Lung (tissue), 11 donors: ENCODE measurements at regions not wholly inside any gene's neighbourhood (a gene's known extent, or its start where the extent isn't known, plus 50 kb on each side); places are given as distances from the start of the nearest gene placed in this dataset.

Experiments
- ATAC-seq: fragments of 200-7000 bp; cut with Tn5 transposase; one replicate; pipeline ENCODE4 v1.9.1; 2020; ENCODE audit warnings: moderate number of reproducible peaks; ENCODE audit not compliant: insufficient read depth, low FRiP score
- DNase-seq, 3 donors: peaks; one replicate each; pipeline ENCODE4 v3.0.0-alpha.2; 2013 to 2017
- H3K27ac ChIP-seq, 2 donors: one replicate each; pipeline ENCODE4 v1.5.1; 2013; ENCODE audit warnings: mild to moderate bottlenecking in 2 of 2, moderate library complexity in 2 of 2, control low read depth in 1 of 2, inconsistent platforms in 1 of 2, low read depth in 1 of 2, low read length in 1 of 2
- H3K27me3 ChIP-seq, 3 donors: one replicate each; pipeline ENCODE4 v1.5.1; 2013; ENCODE audit warnings: low read length in 2 of 3; ENCODE audit not compliant: control insufficient read depth in 3 of 3, insufficient read depth in 3 of 3
- H3K36me3 ChIP-seq, 4 donors: one replicate each; pipeline ENCODE4 v1.5.1; 2013; ENCODE audit warnings: low read length in 4 of 4, mild to moderate bottlenecking in 1 of 4, moderate library complexity in 1 of 4; ENCODE audit not compliant: control insufficient read depth in 4 of 4, insufficient read depth in 4 of 4
- H3K4me1 ChIP-seq, 5 donors: one replicate each; pipeline ENCODE4 v1.5.1; 2013; ENCODE audit warnings: low read length in 5 of 5, mild to moderate bottlenecking in 2 of 5, moderate library complexity in 1 of 5; ENCODE audit not compliant: control insufficient read depth in 5 of 5, insufficient read depth in 5 of 5
- H3K4me3 ChIP-seq: one replicate; pipeline ENCODE4 v1.5.1; 2013; ENCODE audit warnings: mild to moderate bottlenecking, control low read depth, moderate library complexity
- H3K9ac ChIP-seq, 2 donors: one replicate each; pipeline ENCODE4 v1.5.1; 2013; ENCODE audit warnings: low read length in 2 of 2, control low read depth in 1 of 2; ENCODE audit not compliant: insufficient read depth in 1 of 2
- H3K9me3 ChIP-seq, 4 donors: one replicate each; pipeline ENCODE4 v1.5.1; 2013; ENCODE audit warnings: low read length in 3 of 4, mild to moderate bottlenecking in 1 of 4, moderate library complexity in 1 of 4; ENCODE audit not compliant: control insufficient read depth in 4 of 4, insufficient read depth in 3 of 4
- WGBS, 2 donors: extraction: QIAGEN DNeasy Blood & Tissue Kit; methylation state at CpG; one replicate each; pipeline ENCODE4 v1.1.7; 2013; 5-methylcytosine and 5-hydroxymethylcytosine counted together
- TF ChIP-seq, protein P1 (sequence below): IDR thresholded peaks from 2 replicates; pipeline ENCODE4 v1.5.1; 2012; ENCODE audit warnings: mild to moderate bottlenecking; ENCODE audit errors: control extremely low read depth, extremely low read depth
- donor health status: control.
- donor health status: control.
- donor health status: Bipolar disorder and iron deficiency.
- donor health status: healthy.
- donor health status: DM: yes; HTN: yes; CAD: no.

DNA sequence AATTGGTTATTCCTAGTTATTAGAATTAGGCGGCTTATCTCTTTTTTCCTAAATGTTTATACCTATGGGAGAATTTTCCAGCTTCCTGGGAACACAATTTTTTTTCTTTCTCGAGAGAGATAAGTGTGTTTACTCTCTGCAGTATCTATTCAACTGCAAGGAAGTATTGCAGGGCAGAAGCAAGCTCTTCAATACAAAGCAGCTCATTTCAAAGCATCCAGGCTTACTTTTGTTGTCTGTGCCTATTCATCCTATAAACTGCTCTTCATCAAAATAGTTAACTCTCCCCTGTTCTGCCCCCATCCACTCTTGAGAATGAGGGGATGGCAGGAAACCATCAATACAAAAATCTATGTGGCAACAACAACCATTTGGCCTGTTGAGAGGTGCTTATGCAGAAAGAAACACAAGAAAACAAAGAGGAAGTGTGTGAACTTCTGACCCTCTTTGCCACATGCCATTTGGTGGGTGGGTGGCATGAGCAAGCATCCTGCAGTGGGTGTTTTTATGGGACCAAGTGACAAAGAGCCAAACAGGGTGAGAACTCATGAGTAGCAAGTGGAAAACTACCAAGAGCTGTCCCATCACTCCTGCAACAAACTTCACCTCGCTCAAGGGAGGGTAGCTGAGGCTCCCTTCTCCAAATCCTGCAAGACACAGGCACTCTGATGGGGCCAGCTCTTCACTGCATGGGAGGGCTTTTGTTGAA is 50.6 kb upstream of the MRPS6 start:
- peaks cover 0 to 3% (median 1%) of the 10 kb centered on the region in 4 donors for H3K9me3 ChIP-seq
- TF ChIP-seq, protein P1, sequence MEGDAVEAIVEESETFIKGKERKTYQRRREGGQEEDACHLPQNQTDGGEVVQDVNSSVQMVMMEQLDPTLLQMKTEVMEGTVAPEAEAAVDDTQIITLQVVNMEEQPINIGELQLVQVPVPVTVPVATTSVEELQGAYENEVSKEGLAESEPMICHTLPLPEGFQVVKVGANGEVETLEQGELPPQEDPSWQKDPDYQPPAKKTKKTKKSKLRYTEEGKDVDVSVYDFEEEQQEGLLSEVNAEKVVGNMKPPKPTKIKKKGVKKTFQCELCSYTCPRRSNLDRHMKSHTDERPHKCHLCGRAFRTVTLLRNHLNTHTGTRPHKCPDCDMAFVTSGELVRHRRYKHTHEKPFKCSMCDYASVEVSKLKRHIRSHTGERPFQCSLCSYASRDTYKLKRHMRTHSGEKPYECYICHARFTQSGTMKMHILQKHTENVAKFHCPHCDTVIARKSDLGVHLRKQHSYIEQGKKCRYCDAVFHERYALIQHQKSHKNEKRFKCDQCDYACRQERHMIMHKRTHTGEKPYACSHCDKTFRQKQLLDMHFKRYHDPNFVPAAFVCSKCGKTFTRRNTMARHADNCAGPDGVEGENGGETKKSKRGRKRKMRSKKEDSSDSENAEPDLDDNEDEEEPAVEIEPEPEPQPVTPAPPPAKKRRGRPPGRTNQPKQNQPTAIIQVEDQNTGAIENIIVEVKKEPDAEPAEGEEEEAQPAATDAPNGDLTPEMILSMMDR: no peak
- 42 to 48% methylated on average over 3 of the region's 3 CpGs for whole genome bisulfite sequencing, 2 donors
- no peaks in the 10 kb centered on the region for H3K36me3 ChIP-seq
- H3K9ac ChIP-seq: no peak overlapping the region
- no peaks in the 10 kb centered on the region for H3K27me3 ChIP-seq
- H3K4me3 ChIP-seq: no peak overlapping the region
- H3K4me1 ChIP-seq: peaks cover 0 to 13% (median 7%) of the 10 kb centered on the region in 5 donors
- H3K27ac ChIP-seq: no peak overlapping the region
- ATAC-seq: no peak
- DNase-seq: no peak

DNA sequence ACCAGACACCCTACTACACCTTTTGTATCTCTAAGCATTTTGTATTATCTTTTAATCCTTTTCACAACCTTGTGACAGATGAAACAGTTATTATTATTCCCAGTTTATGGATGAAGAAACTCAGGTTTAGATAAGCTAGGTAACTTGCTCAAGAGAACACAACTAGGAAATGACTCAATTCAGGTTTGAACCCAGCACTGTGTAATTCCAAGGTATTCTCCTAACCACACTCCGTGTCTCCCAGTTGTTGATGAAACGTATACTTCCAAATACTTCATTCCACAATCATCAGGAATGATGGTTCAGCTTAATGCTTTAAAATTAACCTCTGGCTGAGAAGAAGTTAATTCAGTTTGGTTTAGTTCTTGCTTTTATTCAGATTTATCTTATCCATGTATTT is 51.7 kb upstream of the MRPS6 start:
- no peaks in the 10 kb centered on the region for H3K36me3 ChIP-seq
- peaks cover 0 to 13% (median 7%) of the 10 kb centered on the region in 5 donors for H3K4me1 ChIP-seq
- H3K27ac ChIP-seq: no peak overlapping the region
- WGBS, 2 donors: 78 to 88% methylated on average over 2 of the region's 2 CpGs
- H3K4me3 ChIP-seq: no peak overlapping the region
- TF ChIP-seq, protein P1: no peak
- no peak overlapping the region for H3K9ac ChIP-seq
- DNase-seq (no peak), ATAC-seq (no peak)
- peaks cover 0 to 3% (median 1%) of the 10 kb centered on the region in 4 donors for H3K9me3 ChIP-seq
- no peaks in the 10 kb centered on the region for H3K27me3 ChIP-seq

DNA sequence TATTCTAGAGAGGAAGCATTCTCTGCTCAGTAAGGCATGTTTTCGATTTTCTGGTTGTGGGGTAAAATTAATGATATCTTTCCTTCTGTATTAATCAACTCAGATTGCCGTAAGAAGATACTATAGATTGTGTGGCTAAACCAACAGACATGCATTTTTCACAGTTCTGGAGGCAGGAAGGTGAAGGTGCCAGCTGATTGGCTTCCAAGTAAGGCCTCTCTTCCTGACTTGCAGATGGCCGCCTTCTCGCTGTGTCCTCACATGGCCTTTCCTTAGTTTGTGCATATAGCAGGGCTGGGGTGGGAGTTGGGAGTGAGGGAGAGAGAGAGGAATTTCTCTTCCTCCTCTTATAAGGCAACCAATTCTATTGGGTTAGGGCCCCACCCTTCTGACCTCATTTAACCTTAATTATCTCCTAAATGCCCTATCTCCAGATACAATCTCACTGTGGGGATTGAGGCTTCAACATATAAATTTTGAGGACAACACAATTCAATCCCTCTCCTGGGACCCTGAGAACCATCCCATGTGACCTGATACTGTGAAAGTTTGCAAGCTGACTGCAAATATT is 52.3 kb upstream of the MRPS6 start:
- Histone ChIP-seq H3K9me3 (peaks cover 0 to 3% (median 1%) of the 10 kb centered on the region in 4 donors), H3K27ac (no peak overlapping the region), H3K36me3 (no peaks in the 10 kb centered on the region), H3K9ac (no peak overlapping the region), H3K4me1 (peaks cover 0 to 13% (median 7%) of the 10 kb centered on the region in 5 donors), H3K27me3 (no peaks in the 10 kb centered on the region), H3K4me3 (no peak overlapping the region)
- no peak for ATAC-seq
- 83 to 90% methylated on average over 4 of the region's 4 CpGs for WGBS, 2 donors
- TF ChIP-seq, protein P1: no peak
- DNase-seq: no peak
